Nephron progenitor cell (in vitro differentiated cells): ENCODE measurements at regions not wholly inside any gene's neighbourhood (a gene's known extent, or its start where the extent isn't known, plus 50 kb on each side); places are given as distances from the start of the nearest gene placed in this dataset.
"Not testable (repeated sequence)": the region's sequence is repeated elsewhere in the genome, so short reads cannot be mapped to it uniquely, and the experiment has no call there.

Experiments
- DNase-seq: peaks from one replicate; pipeline ENCODE4 v3.0.0; 2021
- H3K27ac Mint-ChIP-seq: 2 replicates; pipeline ENCODE4 v1.8.0; 2021; ENCODE audit warnings: mild to moderate bottlenecking, moderate library complexity, mixed read lengths
- H3K27me3 Mint-ChIP-seq: 2 replicates; pipeline ENCODE4 v1.8.0; 2021; ENCODE audit warnings: mild to moderate bottlenecking, low read depth, mixed read lengths; ENCODE audit not compliant: poor library complexity
- H3K36me3 Mint-ChIP-seq: 2 replicates; pipeline ENCODE4 v1.8.0; 2021; ENCODE audit warnings: low read depth, mixed read lengths
- H3K4me1 Mint-ChIP-seq: 2 replicates; pipeline ENCODE4 v1.8.0; 2021; ENCODE audit warnings: mixed read lengths
- H3K4me3 Mint-ChIP-seq: 2 replicates; pipeline ENCODE4 v1.8.0; 2021; ENCODE audit warnings: mild to moderate bottlenecking, moderate library complexity, mixed read lengths
- H3K9me3 Mint-ChIP-seq: 2 replicates; pipeline ENCODE4 v1.8.0; 2021; ENCODE audit warnings: mild to moderate bottlenecking, moderate library complexity, mixed read lengths
- TF ChIP-seq, protein P1 (sequence below): fragments of 200-600 bp; sonication (generic); IDR thresholded peaks from 2 replicates; pipeline ENCODE4 v1.5.0; 2021; ENCODE audit warnings: antibody characterized with exemption

DNA sequence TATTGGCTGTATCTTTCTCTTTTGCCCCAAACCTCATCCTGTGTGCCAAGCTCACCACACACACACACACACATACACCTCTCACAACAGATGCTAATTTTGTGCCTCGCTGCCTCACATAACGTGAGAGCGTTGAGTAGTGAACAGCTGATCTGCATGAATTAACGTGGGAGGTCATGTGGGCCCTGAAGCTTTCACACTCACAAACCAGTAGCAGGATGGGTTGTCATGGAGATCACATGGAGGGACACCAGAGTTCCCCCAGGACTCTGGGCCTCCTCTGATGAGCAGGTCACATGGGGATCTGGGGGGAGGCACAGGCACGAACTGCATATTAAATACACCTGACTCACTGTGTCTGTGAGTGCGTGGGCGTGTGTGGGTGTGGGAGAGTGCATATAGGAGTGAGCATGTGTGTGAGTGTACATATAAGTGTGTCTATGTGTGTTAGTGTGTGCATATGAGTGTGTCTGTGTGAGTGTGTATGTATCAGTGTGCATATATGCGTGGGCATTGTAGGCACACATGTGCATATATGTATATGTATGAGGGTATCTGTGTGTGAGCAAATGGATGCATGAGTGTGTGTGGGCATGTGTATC is 62.7 kb upstream of the SULF2 start:
- DNase-seq, result no peak
- Mint-ChIP-seq H3K4me3 (no peak overlapping the region), H3K27ac (no peak overlapping the region), H3K36me3 (peaks cover 5% of the 10 kb centered on the region), H3K27me3 (peaks cover 9% of the 10 kb centered on the region), H3K9me3 (peaks cover 18% of the 10 kb centered on the region), H3K4me1 (peaks cover 60% of the 10 kb centered on the region)
- TF ChIP-seq, protein P1, sequence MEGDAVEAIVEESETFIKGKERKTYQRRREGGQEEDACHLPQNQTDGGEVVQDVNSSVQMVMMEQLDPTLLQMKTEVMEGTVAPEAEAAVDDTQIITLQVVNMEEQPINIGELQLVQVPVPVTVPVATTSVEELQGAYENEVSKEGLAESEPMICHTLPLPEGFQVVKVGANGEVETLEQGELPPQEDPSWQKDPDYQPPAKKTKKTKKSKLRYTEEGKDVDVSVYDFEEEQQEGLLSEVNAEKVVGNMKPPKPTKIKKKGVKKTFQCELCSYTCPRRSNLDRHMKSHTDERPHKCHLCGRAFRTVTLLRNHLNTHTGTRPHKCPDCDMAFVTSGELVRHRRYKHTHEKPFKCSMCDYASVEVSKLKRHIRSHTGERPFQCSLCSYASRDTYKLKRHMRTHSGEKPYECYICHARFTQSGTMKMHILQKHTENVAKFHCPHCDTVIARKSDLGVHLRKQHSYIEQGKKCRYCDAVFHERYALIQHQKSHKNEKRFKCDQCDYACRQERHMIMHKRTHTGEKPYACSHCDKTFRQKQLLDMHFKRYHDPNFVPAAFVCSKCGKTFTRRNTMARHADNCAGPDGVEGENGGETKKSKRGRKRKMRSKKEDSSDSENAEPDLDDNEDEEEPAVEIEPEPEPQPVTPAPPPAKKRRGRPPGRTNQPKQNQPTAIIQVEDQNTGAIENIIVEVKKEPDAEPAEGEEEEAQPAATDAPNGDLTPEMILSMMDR, result no peak

DNA sequence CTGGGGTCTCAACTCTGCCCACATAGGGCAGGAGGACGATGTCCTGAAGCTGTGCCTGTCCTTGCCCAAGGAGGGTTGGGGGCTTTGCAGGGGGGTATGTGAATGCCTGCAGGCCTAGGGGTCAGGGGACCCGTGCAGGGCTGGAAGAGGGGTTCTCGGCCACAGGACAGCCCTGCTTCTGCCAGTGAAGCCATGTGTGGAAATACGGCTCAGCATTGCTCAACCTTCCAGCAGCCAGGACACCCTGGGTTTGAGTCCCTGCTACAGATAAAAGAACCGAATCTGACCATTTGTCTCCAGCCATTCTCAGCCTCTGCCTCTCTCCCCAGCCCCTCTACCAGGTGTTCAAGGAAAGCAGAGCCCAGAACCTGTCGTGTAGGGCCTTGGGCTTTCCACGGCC is 61.9 kb upstream of the SULF2 start:
- H3K4me3 Mint-ChIP-seq, H3K27me3 Mint-ChIP-seq, DNase-seq, H3K27ac Mint-ChIP-seq, H3K36me3 Mint-ChIP-seq: not testable (repeated sequence)
- H3K4me1 Mint-ChIP-seq, result peaks cover 68% of the 10 kb centered on the region
- peaks cover 11% of the 10 kb centered on the region for H3K9me3 Mint-ChIP-seq

DNA sequence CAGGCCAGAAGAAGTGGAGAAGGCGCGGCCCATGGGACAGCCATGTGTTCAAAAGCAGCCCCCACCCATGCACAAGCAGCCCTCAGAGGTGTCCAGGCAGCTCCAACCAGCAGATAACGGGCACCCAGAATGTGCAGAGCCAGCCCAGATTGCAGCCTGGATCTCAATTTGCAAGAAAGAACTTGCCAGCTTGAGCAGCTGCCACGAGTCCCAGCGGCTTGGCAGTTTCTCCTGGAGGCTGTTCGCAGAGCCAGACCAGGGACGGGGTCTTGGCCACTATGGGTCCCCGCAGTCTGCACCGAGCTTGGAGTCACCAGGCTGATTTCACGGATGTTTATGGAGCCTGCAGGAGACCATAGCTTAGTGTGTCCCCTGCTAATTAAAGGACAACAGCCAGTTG is 61.4 kb upstream of the SULF2 start:
- H3K9me3 Mint-ChIP-seq, H3K4me3 Mint-ChIP-seq, H3K36me3 Mint-ChIP-seq, H3K27ac Mint-ChIP-seq, H3K27me3 Mint-ChIP-seq, DNase-seq: not testable (repeated sequence)
- H3K4me1 Mint-ChIP-seq, result peaks cover 73% of the 10 kb centered on the region

GRCh38 chr20:47845382-47845977 is 60.2 kb upstream of the SULF2 start:
- not testable (repeated sequence) for H3K27me3 Mint-ChIP-seq, H3K36me3 Mint-ChIP-seq
- peaks cover 75% of the 10 kb centered on the region for H3K4me1 Mint-ChIP-seq

DNA sequence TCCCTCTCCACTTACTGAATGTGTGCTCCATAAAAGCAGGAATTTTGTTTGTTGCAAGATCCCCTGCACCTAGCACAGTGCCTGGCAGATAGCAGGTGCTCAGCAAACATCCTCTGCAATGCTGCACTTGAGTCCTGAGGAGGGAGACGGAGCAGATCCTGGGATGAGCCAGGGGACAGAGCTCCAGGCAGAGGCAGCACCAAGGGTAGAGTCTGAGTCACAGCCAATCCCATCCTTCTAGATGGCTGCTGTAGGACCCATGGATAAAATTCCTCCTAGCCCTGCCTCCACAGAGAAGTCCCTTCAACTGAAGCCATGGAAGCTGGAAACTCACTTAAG is 59.3 kb upstream of the SULF2 start:
- H3K9me3 Mint-ChIP-seq, H3K4me3 Mint-ChIP-seq, DNase-seq, H3K27me3 Mint-ChIP-seq, H3K36me3 Mint-ChIP-seq: not testable (repeated sequence)
- peaks cover 66% of the 10 kb centered on the region for H3K4me1 Mint-ChIP-seq
- peak overlapping the region; percentile 21 for H3K27ac Mint-ChIP-seq

More at GRCh38 chr20:47845382-47845977, 60.2 kb upstream of the SULF2 start:
- H3K9me3 Mint-ChIP-seq, H3K27ac Mint-ChIP-seq, H3K4me3 Mint-ChIP-seq, DNase-seq: not testable (repeated sequence)

DNA sequence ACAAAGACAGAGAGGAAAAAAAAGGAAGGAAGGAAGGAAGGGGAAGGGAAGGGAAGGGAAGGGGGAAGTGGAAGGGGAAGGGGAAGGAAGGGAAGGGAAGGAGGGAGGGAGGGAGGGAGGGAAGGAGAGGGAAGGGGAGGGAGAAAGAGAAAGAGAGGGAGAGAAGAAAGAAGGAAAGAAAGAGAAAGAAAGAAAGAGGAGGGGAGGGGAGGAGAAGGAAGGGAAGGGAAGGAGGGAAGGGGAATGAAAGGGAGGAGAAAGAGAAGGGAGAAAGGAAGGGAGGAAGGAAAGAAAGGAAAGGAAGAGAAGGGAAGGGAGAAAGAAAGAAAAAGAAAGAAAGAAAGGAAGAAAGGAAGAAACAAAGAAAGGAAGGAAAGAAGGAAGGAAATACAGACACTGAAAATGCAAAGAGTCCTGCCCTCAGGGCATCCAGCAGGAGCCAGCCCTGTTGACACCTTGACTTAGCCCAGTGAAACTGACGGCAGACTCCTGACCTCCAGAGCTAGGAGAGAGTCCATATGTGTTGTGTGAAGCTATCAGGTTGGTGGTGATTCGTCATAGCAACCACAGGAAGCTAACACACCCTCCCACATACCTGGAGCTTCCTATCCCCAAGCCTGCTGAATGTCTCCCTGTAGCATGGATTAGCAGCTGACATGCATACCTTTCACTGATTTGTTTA is 58.7 kb upstream of the SULF2 start:
- Mint-ChIP-seq H3K27ac (peak overlapping the region; percentile 21), H3K4me1 (peaks cover 62% of the 10 kb centered on the region), H3K27me3 (peaks cover 5% of the 10 kb centered on the region), H3K9me3 (no peaks in the 10 kb centered on the region), H3K36me3 (no peaks in the 10 kb centered on the region), H3K4me3 (no peak overlapping the region)
- TF ChIP-seq, protein P1, result no peak
- DNase-seq, result no peak

DNA sequence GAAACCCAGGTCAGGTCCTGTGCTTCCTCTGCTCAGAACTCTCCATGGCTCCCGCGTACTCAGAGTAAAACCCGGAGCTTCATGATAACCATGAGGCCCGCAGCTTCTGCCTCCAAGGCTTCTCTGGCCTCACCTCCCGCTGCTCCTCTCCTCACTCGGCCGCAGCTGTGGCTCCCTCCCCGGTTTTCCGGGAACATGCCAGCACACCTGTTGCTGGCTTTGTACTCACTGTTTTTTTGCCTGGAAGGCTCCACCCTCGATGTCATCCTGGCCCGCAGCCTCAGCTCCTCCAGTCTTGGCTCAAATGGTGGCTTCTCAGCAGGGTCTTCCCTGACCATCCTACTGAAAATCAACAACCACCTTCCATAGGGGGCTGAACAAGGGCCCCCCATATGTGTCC is 57.7 kb upstream of the SULF2 start:
- not testable (repeated sequence) for H3K9me3 Mint-ChIP-seq, H3K27ac Mint-ChIP-seq, H3K27me3 Mint-ChIP-seq, DNase-seq, H3K36me3 Mint-ChIP-seq, H3K4me3 Mint-ChIP-seq
- peaks cover 56% of the 10 kb centered on the region for H3K4me1 Mint-ChIP-seq

- DNase-seq, H3K4me3 Mint-ChIP-seq, H3K9me3 Mint-ChIP-seq, H3K36me3 Mint-ChIP-seq, H3K27ac Mint-ChIP-seq, H3K27me3 Mint-ChIP-seq: not testable (repeated sequence)
- peaks cover 46% of the 10 kb centered on the region for H3K4me1 Mint-ChIP-seq
Observed at GRCh38 chr20:47842004-47842403, 56.7 kb upstream of the SULF2 start.

DNA sequence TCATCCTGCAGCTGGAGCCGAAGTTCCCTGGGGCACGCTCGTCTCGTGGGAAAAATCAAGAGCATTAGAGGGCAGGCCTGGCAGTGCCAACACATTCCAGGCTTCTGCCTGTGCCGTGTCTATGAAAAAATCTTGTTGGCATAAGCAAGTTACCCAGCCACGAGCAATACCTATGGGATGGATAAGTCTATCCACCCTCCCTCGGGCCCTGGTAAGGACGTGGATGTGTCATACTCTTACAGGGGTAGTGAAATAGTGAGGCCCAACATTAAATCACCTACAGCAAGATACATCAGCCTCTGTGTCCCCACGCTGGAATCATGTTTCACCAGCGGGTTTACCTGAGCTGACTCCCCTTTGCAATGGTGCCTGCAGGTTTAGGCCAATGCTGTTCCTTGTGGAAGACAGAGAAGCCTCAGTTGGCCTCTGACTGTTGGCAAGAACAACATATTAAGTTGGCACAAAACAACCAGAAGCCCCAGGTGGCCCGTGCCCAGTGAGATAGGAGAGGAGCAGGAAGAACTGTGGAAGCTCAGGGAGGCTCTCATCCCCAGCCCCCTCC is 51.1 kb upstream of the SULF2 start:
- H3K27ac Mint-ChIP-seq, H3K9me3 Mint-ChIP-seq, H3K27me3 Mint-ChIP-seq, H3K4me1 Mint-ChIP-seq, H3K36me3 Mint-ChIP-seq, DNase-seq, H3K4me3 Mint-ChIP-seq: not testable (repeated sequence)
